GM12864 (cell line): ENCODE measurements at regions not wholly inside any gene's neighbourhood (a gene's known extent, or its start where the extent isn't known, plus 50 kb on each side); places are given as distances from the start of the nearest gene placed in this dataset.
A peak's percentile ranks its signal among the peaks of the same experiment; 100 is the strongest.

Experiments
- DNase-seq: peaks from one replicate; pipeline ENCODE4 v3.0.0-alpha.2; 2011; ENCODE audit warnings: low read depth
- H3K4me3 ChIP-seq: 2 replicates; pipeline ENCODE4 v1.5.1; 2011; ENCODE audit warnings: mild to moderate bottlenecking, low read depth, low read length, control low read depth
- CTCF ChIP-seq: IDR thresholded peaks from 2 replicates; pipeline ENCODE4 v1.5.1; 2011; ENCODE audit warnings: low read depth, mild to moderate bottlenecking, moderate library complexity, low read length, control low read depth, inconsistent platforms; ENCODE audit errors: missing control alignments

GRCh38 chr15:89399238-89400115, 64.9 kb upstream of the POLG start:
- H3K4me3 ChIP-seq, result peak overlapping the region; percentile 69
- DNase-seq, result no peak
- peak; percentile 72 for TF ChIP-seq CTCF

GRCh38 chr15:89398896-89399237, 64.2 kb upstream of the POLG start:
- DNase-seq, result no peak
- no peak for TF ChIP-seq CTCF

GRCh38 chr15:89397653-89398023, 63.0 kb upstream of the POLG start:
- no peak for DNase-seq
- H3K4me3 ChIP-seq, result no peak overlapping the region
- TF ChIP-seq CTCF, result no peak

More at GRCh38 chr15:89398896-89399237, 64.2 kb upstream of the POLG start:
- peak overlapping the region; percentile 69 for H3K4me3 ChIP-seq

GRCh38 chr15:89396723-89397652, 62.4 kb upstream of the POLG start:
- DNase-seq, result no peak
- H3K4me3 ChIP-seq, result no peak overlapping the region
- TF ChIP-seq CTCF, result no peak

GRCh38 chr15:89395996-89396395, 61.4 kb upstream of the POLG start:
- H3K4me3 ChIP-seq, result no peak overlapping the region
- DNase-seq, result no peak
- TF ChIP-seq CTCF, result no peak

- no peak overlapping the region for H3K4me3 ChIP-seq
- DNase-seq, result no peak
- TF ChIP-seq CTCF, result no peak
Measured at GRCh38 chr15:89395461-89395871, 60.8 kb upstream of the POLG start.
